Panc1 (cell line): ENCODE measurements at regions not wholly inside any gene's neighbourhood (a gene's known extent, or its start where the extent isn't known, plus 50 kb on each side); places are given as distances from the start of the nearest gene placed in this dataset.

Source experiments
- POLR2AphosphoS5 ChIP-seq: IDR thresholded peaks from 2 replicates; pipeline ENCODE4 v1.6.1; 2012; ENCODE audit warnings: mild to moderate bottlenecking, low read depth, low read length, moderate library complexity
- SIN3A ChIP-seq: IDR thresholded peaks from 2 replicates; pipeline ENCODE4 v1.6.1; 2012; ENCODE audit warnings: low read depth, mild to moderate bottlenecking, low read length, moderate library complexity, borderline replicate concordance; ENCODE audit not compliant: insufficient read depth
- TCF7L2 ChIP-seq: IDR thresholded peaks from 2 replicates; pipeline ENCODE4 v1.6.1; 2011; ENCODE audit warnings: mild to moderate bottlenecking, low read depth, low read length, inconsistent platforms
- TF ChIP-seq, protein P1 (sequence below): fragments of 450-650 bp; IDR thresholded peaks from 2 replicates; pipeline ENCODE4 v1.5.1; 2017; ENCODE audit warnings: mild to moderate bottlenecking
- TF ChIP-seq, protein P2 (sequence below), 2 experiments: IDR thresholded peaks; 2 replicates each; pipeline ENCODE4 v1.6.1; 2011 to 2012; ENCODE audit warnings: low read depth in 2 of 2, control low read depth in 1 of 2, low read length in 1 of 2, mild to moderate bottlenecking in 1 of 2, moderate library complexity in 1 of 2; ENCODE audit not compliant: insufficient read depth in 1 of 2

DNA sequence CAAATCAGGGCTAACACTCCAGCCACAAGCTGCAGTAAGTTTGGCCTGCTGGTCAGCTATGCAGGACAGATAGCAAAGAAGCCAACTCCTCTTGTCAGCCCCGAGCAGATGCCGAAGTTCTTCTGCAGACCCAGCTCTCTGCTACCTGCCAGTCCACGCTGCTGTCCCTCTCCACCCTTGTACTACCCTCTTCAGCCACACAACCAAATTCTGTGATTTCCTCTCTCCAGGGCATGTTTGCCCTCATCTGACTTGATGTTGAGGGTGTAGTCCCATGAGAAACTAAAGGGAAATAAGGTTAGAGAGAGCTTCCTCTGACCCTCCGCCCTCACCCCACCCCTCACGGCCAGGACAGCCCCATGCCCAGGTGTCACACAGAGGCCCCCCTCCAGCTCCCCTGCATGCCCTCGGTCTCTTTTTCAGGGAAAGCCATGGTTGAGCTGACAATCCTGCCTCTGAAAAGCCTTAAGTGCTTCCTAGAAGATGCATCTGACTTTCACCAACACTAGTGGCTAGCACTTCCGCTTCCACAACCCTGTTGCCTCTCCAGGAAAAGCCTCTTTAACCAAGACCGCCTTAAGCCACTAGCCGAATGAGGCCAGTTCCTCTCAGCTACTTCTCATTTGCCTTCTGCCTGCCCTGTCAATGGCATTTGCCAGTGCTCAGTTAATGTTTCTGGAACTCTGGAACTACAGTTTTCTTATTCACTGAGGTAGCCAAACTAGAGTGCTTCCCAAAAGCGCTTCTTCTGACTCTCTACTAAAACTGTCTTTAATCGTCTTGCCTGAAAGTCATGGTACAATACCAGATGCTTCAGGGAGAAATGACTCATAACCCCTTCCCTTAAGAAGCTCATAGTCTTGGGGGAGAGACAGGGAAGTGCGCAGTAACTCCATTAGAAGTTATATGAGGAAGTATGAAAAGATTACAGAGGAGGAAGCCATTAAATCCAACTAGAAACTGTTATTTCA lies 300.4 kb upstream of the STT3B start:
- TF ChIP-seq, protein P1, sequence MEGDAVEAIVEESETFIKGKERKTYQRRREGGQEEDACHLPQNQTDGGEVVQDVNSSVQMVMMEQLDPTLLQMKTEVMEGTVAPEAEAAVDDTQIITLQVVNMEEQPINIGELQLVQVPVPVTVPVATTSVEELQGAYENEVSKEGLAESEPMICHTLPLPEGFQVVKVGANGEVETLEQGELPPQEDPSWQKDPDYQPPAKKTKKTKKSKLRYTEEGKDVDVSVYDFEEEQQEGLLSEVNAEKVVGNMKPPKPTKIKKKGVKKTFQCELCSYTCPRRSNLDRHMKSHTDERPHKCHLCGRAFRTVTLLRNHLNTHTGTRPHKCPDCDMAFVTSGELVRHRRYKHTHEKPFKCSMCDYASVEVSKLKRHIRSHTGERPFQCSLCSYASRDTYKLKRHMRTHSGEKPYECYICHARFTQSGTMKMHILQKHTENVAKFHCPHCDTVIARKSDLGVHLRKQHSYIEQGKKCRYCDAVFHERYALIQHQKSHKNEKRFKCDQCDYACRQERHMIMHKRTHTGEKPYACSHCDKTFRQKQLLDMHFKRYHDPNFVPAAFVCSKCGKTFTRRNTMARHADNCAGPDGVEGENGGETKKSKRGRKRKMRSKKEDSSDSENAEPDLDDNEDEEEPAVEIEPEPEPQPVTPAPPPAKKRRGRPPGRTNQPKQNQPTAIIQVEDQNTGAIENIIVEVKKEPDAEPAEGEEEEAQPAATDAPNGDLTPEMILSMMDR: no peak
- TF ChIP-seq, protein P2, sequence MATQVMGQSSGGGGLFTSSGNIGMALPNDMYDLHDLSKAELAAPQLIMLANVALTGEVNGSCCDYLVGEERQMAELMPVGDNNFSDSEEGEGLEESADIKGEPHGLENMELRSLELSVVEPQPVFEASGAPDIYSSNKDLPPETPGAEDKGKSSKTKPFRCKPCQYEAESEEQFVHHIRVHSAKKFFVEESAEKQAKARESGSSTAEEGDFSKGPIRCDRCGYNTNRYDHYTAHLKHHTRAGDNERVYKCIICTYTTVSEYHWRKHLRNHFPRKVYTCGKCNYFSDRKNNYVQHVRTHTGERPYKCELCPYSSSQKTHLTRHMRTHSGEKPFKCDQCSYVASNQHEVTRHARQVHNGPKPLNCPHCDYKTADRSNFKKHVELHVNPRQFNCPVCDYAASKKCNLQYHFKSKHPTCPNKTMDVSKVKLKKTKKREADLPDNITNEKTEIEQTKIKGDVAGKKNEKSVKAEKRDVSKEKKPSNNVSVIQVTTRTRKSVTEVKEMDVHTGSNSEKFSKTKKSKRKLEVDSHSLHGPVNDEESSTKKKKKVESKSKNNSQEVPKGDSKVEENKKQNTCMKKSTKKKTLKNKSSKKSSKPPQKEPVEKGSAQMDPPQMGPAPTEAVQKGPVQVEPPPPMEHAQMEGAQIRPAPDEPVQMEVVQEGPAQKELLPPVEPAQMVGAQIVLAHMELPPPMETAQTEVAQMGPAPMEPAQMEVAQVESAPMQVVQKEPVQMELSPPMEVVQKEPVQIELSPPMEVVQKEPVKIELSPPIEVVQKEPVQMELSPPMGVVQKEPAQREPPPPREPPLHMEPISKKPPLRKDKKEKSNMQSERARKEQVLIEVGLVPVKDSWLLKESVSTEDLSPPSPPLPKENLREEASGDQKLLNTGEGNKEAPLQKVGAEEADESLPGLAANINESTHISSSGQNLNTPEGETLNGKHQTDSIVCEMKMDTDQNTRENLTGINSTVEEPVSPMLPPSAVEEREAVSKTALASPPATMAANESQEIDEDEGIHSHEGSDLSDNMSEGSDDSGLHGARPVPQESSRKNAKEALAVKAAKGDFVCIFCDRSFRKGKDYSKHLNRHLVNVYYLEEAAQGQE (IDR thresholded peaks at IDR 0.05; ENCODE audit: insufficient read depth in 1 of 2, low read depth in 2 of 2, low read length in 1 of 2): no peak
- no peak for TF ChIP-seq POLR2AphosphoS5
- TF ChIP-seq SIN3A: no peak
- TF ChIP-seq TCF7L2: no peak
